Tibial artery (tissue), 4 donors: ENCODE measurements at regions not wholly inside any gene's neighbourhood (a gene's known extent, or its start where the extent isn't known, plus 50 kb on each side); places are given as distances from the start of the nearest gene placed in this dataset.

ENCODE experiments used
- DNase-seq, 2 donors: peaks; one replicate each; pipeline ENCODE4 v3.0.0-alpha.2; 2019
- H3K27ac ChIP-seq, 2 donors: fragments of 200-600 bp; sonication (generic) in 1 of 2; 1 replicate in 1 of 2; 2 replicates in 1 of 2; pipeline ENCODE4 v1.5.1; 2018 to 2019; ENCODE audit warnings: mild to moderate bottlenecking in 1 of 2
- H3K27me3 ChIP-seq, 2 donors: fragments of 200-600 bp; sonication (generic) in 1 of 2; one replicate each; pipeline versions ENCODE4 v1.5.1 to v1.6.0; 2016 to 2019
- H3K36me3 ChIP-seq, 3 donors: fragments of 200-600 bp; sonication (generic) in 2 of 3; one replicate each; pipeline ENCODE4 v1.5.1; 2016 to 2019; ENCODE audit warnings: mild to moderate bottlenecking in 2 of 3
- H3K4me1 ChIP-seq, 4 donors: fragments of 200-600 bp; sonication (generic) in 2 of 4; 1 replicate in 3 of 4; 2 replicates in 1 of 4; pipeline ENCODE4 v1.5.1; 2016 to 2019
- H3K4me3 ChIP-seq, 2 donors: fragments of 200-600 bp; sonication (generic) in 1 of 2; 1 replicate in 1 of 2; 2 replicates in 1 of 2; pipeline ENCODE4 v1.5.1; 2018 to 2019; ENCODE audit warnings: mild to moderate bottlenecking in 2 of 2
- H3K9me3 ChIP-seq, 3 donors: fragments of 200-600 bp; sonication (generic) in 1 of 3; one replicate each; pipeline ENCODE4 v1.5.1; 2016 to 2019
- intact Hi-C: fragments of 100-400 bp; cut with DNase I; formaldehyde crosslinking; loops from one replicate; pipeline ENCODE4 v1.15.0; 2023; ENCODE audit warnings: low total_unique reads
- TF ChIP-seq, protein P1 (sequence below), 2 experiments: fragments of 200-600 bp in 1 of 2; fragments of 450-650 bp in 1 of 2; IDR thresholded peaks; one replicate each; pipeline ENCODE4 v1.5.1; 2017 to 2019; ENCODE audit warnings: antibody characterized with exemption in 2 of 2, mild to moderate bottlenecking in 1 of 2, moderate library complexity in 1 of 2

DNA sequence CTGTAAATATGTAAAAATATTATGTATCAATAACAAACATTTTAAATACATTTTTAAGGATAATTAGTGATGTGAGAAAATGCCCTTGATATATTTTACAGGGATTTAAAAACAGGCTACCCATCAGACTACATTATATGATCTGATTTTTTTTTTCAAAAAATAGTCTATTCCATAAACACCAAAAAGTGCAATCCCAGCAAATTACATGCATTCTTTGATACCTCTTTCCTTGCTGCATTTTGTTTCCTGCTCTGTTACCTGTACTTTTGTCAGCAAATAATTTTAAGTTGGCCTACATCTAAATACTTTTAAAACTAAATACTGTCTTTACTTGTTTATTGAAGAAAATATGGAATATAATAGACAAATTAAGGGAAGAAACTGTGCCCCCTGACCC, 306.2 kb upstream of the ARID1B start:
- no peak for DNase-seq
- Histone ChIP-seq H3K36me3 (no peaks in the 10 kb centered on the region), H3K4me3 (no peak overlapping the region), H3K27me3 (no peaks in the 10 kb centered on the region), H3K27ac (no peak overlapping the region), H3K9me3 (no peaks in the 10 kb centered on the region), H3K4me1 (no peaks in the 10 kb centered on the region)
- TF ChIP-seq, protein P1, sequence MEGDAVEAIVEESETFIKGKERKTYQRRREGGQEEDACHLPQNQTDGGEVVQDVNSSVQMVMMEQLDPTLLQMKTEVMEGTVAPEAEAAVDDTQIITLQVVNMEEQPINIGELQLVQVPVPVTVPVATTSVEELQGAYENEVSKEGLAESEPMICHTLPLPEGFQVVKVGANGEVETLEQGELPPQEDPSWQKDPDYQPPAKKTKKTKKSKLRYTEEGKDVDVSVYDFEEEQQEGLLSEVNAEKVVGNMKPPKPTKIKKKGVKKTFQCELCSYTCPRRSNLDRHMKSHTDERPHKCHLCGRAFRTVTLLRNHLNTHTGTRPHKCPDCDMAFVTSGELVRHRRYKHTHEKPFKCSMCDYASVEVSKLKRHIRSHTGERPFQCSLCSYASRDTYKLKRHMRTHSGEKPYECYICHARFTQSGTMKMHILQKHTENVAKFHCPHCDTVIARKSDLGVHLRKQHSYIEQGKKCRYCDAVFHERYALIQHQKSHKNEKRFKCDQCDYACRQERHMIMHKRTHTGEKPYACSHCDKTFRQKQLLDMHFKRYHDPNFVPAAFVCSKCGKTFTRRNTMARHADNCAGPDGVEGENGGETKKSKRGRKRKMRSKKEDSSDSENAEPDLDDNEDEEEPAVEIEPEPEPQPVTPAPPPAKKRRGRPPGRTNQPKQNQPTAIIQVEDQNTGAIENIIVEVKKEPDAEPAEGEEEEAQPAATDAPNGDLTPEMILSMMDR (IDR thresholded peaks at IDR 0.05), result no peak
- intact Hi-C loops, result no loop called here

DNA sequence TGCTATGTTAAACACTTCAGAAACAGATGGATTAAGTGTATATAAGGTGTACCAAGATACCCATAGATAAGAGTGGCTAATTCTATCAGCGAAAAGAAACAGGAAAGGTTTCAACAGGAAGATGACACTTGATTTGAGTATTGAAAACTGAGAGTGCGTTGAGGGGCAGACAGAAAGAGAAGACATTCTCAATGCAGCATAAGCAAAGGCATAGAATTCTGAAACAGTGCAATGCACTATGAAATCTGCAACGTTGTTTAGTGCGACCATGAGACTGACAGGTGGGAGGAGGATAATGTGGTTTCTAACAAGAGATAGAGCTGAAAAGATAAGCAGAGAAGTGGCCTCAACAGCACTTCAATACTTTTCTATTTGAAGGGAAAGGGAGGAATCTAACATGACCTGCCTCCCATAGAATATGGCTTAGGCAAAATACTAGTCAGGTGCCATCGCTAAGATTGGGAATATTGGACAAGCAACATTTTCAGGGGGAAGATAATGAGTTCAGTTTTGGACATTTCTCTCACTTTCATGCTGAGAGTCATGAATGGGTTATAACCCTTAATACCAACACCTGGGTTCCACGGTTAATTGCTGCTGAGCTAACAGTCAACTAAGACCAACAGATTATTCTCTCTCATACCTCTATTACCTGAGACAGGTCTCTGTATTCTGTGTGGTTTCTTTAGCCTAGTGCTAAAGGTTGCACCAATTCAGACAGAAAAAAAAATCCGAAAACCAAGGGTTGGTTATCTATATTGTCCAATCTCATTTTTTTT, 312.9 kb upstream of the ARID1B start:
- DNase-seq, result no peak
- intact Hi-C loops, result no loop called here
- Histone ChIP-seq H3K4me1 (no peaks in the 10 kb centered on the region), H3K27ac (no peak overlapping the region), H3K9me3 (no peaks in the 10 kb centered on the region), H3K4me3 (no peak overlapping the region), H3K27me3 (no peaks in the 10 kb centered on the region), H3K36me3 (no peaks in the 10 kb centered on the region)
- TF ChIP-seq, protein P1 (IDR thresholded peaks at IDR 0.05), result no peak

DNA sequence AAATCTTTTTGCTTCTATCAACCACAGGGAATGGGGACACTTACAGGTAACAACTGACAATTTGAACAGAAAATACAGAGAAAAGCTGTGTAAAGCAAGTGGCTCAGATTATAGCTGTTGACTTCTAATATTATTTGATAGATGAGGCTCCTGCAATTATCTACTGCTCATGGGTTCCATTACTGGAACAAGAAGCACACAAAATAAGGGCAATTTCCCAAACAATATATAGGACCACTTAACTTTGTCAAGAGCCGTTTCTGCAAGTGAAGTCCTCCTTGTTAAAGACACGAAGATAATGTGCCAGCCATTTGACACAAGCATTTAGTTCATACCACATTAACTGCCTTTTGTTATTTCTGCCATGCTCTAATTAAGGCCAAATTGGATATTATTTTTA, 315.5 kb upstream of the ARID1B start:
- Histone ChIP-seq H3K9me3 (no peaks in the 10 kb centered on the region), H3K27me3 (no peaks in the 10 kb centered on the region), H3K27ac (no peak overlapping the region), H3K4me1 (no peaks in the 10 kb centered on the region), H3K4me3 (no peak overlapping the region), H3K36me3 (no peaks in the 10 kb centered on the region)
- TF ChIP-seq, protein P1 (IDR thresholded peaks at IDR 0.05), result no peak
- no peak for DNase-seq
- intact Hi-C loops, result no loop called here

DNA sequence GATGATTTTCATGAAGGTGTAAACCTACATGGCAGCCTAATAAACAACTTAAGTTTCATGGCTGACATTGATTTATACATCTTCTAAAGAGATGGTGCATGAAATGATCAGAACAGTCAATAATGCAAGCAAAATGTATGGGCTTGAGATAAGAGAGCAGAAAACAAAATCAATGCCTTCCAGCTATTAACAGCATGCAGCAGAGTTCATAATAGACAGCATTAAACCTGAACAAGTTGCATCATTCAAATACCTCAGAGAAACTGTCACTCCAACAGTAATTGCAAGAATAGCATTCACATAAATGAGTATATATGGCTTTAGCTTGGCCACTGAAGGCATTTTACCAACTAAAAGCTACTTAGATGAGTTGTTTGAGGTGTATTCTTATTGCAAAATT, 319.6 kb upstream of the ARID1B start:
- TF ChIP-seq, protein P1 (IDR thresholded peaks at IDR 0.05), result no peak
- DNase-seq, result no peak
- H3K4me1 ChIP-seq, result no peaks in the 10 kb centered on the region
- intact Hi-C loops, result no loop called here
- no peaks in the 10 kb centered on the region for H3K27me3 ChIP-seq
- no peak overlapping the region for H3K4me3 ChIP-seq
- H3K9me3 ChIP-seq, result no peaks in the 10 kb centered on the region
- H3K36me3 ChIP-seq, result no peaks in the 10 kb centered on the region
- no peak overlapping the region for H3K27ac ChIP-seq

DNA sequence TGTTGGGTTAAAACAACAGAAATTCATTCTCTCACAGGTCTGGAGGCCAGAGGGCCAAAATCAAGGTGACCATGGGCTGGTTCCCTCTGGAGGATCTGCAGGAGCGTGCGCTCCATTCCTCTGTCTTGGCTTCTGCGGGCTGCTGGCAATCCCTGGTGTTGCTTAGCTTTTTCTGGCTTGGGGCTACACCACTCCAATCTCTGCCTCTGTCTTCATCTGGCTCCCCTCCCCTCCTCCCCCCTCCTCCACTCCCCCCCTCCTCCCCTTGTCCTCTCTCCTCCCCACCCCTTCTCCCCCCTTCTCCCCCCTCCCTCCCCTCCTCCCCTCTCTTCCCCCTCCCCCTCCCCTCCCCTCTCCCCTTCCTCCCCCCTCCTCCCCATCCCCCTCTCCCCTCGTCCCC, 321.3 kb upstream of the ARID1B start:
- H3K9me3 ChIP-seq, result no peaks in the 10 kb centered on the region
- H3K4me1 ChIP-seq, result no peaks in the 10 kb centered on the region
- no peaks in the 10 kb centered on the region for H3K27me3 ChIP-seq
- H3K4me3 ChIP-seq, result no peak overlapping the region
- H3K36me3 ChIP-seq, result no peaks in the 10 kb centered on the region
- intact Hi-C loops, result no loop called here
- TF ChIP-seq, protein P1 (IDR thresholded peaks at IDR 0.05), result no peak
- DNase-seq, result no peak
- no peak overlapping the region for H3K27ac ChIP-seq
